Endothelial cell of umbilical vein (primary cell): ENCODE measurements at regions not wholly inside any gene's neighbourhood (a gene's known extent, or its start where the extent isn't known, plus 50 kb on each side); places are given as distances from the start of the nearest gene placed in this dataset.

Experiments used
- CTCF ChIP-seq, 2 donors: IDR thresholded peaks; 1 replicate in 1 of 2; 2 replicates in 1 of 2; pipeline ENCODE4 v1.5.1; 2011; ENCODE audit warnings: low read length in 2 of 2, mild to moderate bottlenecking in 2 of 2, moderate library complexity in 2 of 2, control low read depth in 1 of 2, inconsistent platforms in 1 of 2, low read depth in 1 of 2; ENCODE audit not compliant: insufficient read depth in 1 of 2; ENCODE audit errors: extremely low read depth in 1 of 2
- EZH2 ChIP-seq: IDR thresholded peaks from 2 replicates; pipeline ENCODE4 v1.6.1; 2012; ENCODE audit warnings: borderline replicate concordance, low read depth, mild to moderate bottlenecking, moderate library complexity, low read length, inconsistent platforms; ENCODE audit not compliant: severe bottlenecking
- GATA2 ChIP-seq: IDR thresholded peaks from 2 replicates; pipeline ENCODE4 v1.7.0; 2011; ENCODE audit warnings: low read depth, mild to moderate bottlenecking, moderate library complexity, mixed read lengths, low read length; ENCODE audit not compliant: insufficient read length, insufficient read depth
- JUN ChIP-seq: IDR thresholded peaks from 2 replicates; pipeline ENCODE4 v1.6.1; 2011; ENCODE audit warnings: borderline replicate concordance, low read depth; ENCODE audit not compliant: insufficient read length, insufficient read depth
- MAX ChIP-seq: IDR thresholded peaks from 2 replicates; pipeline ENCODE4 v1.6.1; 2011; ENCODE audit not compliant: insufficient read depth, insufficient read length
- MYC ChIP-seq: IDR thresholded peaks from one replicate; pipeline ENCODE4 v1.6.1; 2011; ENCODE audit warnings: mild to moderate bottlenecking, low read depth, low read length
- POLR2A ChIP-seq: IDR thresholded peaks from 2 replicates; pipeline ENCODE4 v1.6.1; 2012; ENCODE audit warnings: low read depth, mild to moderate bottlenecking, control low read depth, low read length
- POLR2AphosphoS5 ChIP-seq: IDR thresholded peaks from 2 replicates; pipeline ENCODE4 v1.6.1; 2012; ENCODE audit warnings: low read depth, mild to moderate bottlenecking, control low read depth, low read length, moderate library complexity; ENCODE audit not compliant: insufficient read depth

DNA sequence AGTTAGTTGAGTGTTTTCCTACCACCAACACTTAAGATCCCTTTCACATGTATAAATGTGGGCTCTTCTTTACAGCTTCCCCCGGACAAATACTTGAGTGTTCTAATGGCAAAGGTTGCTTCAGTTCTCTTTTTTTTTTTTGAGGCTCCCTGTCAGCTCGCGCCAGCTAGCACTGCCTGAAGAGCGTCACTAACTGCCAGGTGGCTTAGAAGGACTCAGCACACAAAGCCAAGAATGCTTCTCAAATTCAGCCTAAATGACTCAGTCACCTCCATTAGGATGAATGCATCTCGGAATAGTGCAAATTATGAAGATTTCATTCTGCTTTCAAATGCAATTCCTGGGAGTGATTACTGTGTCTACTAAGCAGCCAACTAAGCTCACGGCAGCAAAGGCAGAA is 150.7 kb upstream of the BTBD3 start:
- TF ChIP-seq CTCF (IDR thresholded peaks at IDR 0.05; ENCODE audit: extremely low read depth in 1 of 2, insufficient read depth in 1 of 2, low read depth in 1 of 2, low read length in 2 of 2), result no peak
- no peak for TF ChIP-seq POLR2A
- no peak for TF ChIP-seq MAX
- no peak for TF ChIP-seq EZH2
- no peak for TF ChIP-seq JUN
- no peak for TF ChIP-seq POLR2AphosphoS5
- no peak for TF ChIP-seq MYC
- no peak for TF ChIP-seq GATA2
